CD4-positive, alpha-beta memory T cell (primary cell): ENCODE measurements at regions not wholly inside any gene's neighbourhood (a gene's known extent, or its start where the extent isn't known, plus 50 kb on each side); places are given as distances from the start of the nearest gene placed in this dataset.

Experiments
- CTCF ChIA-PET: fragments of 350-600 bp; sonication (Branson Sonifier 250); formaldehyde crosslinking; loops from one replicate; lab custom pipeline; 2021; ENCODE audit warnings: inconsistent platforms; ENCODE audit not compliant: partially characterized antibody; lab: Charles Lee
- POLR2A ChIA-PET: fragments of 350-600 bp; sonication (Branson Sonifier 250); formaldehyde crosslinking; loops from one replicate; lab custom pipeline; 2021; ENCODE audit not compliant: partially characterized antibody; lab: Charles Lee
- DNase-seq, 5 donors: peaks; one replicate each; pipeline versions ENCODE4 v3.0.0 to v3.0.0-alpha.2; 2020 to 2022; ENCODE audit warnings: mixed read lengths in 1 of 5
- H3K27ac ChIP-seq: one replicate; pipeline ENCODE4 v1.7.0; 2013; ENCODE audit warnings: low read depth, low read length
- H3K27me3 ChIP-seq: 2 replicates; pipeline ENCODE4 v1.7.0; 2013; ENCODE audit warnings: mild to moderate bottlenecking, low read length, moderate library complexity; ENCODE audit not compliant: insufficient read depth
- H3K36me3 ChIP-seq: 2 replicates; pipeline ENCODE4 v1.7.0; 2013; ENCODE audit warnings: mild to moderate bottlenecking, low read length, moderate library complexity; ENCODE audit not compliant: insufficient read depth
- H3K4me1 ChIP-seq: 2 replicates; pipeline ENCODE4 v1.7.0; 2013; ENCODE audit warnings: mild to moderate bottlenecking, low read length, moderate library complexity; ENCODE audit not compliant: insufficient read depth
- H3K4me3 ChIP-seq, 2 donors: one replicate each; pipeline ENCODE4 v1.7.0; 2013; ENCODE audit warnings: low read length in 2 of 2, mild to moderate bottlenecking in 1 of 2
- H3K9me3 ChIP-seq, 2 donors: one replicate each; pipeline ENCODE4 v1.7.0; 2013; ENCODE audit warnings: low read length in 2 of 2, control low read depth in 1 of 2; ENCODE audit not compliant: control insufficient read depth in 1 of 2
- H3K27ac Mint-ChIP-seq, 7 donors: one replicate each; pipeline ENCODE4 v1.8.0; 2020 to 2021; ENCODE audit warnings: mixed read lengths in 7 of 7, mild to moderate bottlenecking in 6 of 7, inconsistent platforms in 3 of 7, moderate library complexity in 3 of 7
- H3K27me3 Mint-ChIP-seq, 2 donors: one replicate each; pipeline ENCODE4 v1.8.0; 2020 to 2021; ENCODE audit warnings: mixed read lengths in 2 of 2
- H3K36me3 Mint-ChIP-seq, 2 donors: one replicate each; pipeline ENCODE4 v1.8.0; 2020 to 2021; ENCODE audit warnings: mixed read lengths in 2 of 2, inconsistent platforms in 1 of 2, mild to moderate bottlenecking in 1 of 2
- H3K4me1 Mint-ChIP-seq, 4 donors: one replicate each; pipeline ENCODE4 v1.8.0; 2020 to 2021; ENCODE audit warnings: mixed read lengths in 4 of 4, mild to moderate bottlenecking in 1 of 4
- H3K4me3 Mint-ChIP-seq, 8 donors: one replicate each; pipeline ENCODE4 v1.8.0; 2020 to 2021; ENCODE audit warnings: mixed read lengths in 8 of 8, mild to moderate bottlenecking in 7 of 8, moderate library complexity in 6 of 8, inconsistent platforms in 3 of 8
- H3K9me3 Mint-ChIP-seq, 8 donors: one replicate each; pipeline ENCODE4 v1.8.0; 2020 to 2021; ENCODE audit warnings: mixed read lengths in 8 of 8, mild to moderate bottlenecking in 5 of 8, inconsistent platforms in 3 of 8, moderate library complexity in 1 of 8
- intact Hi-C: fragments of 100-400 bp; cut with micrococcal nuclease; formaldehyde crosslinking; loops from one replicate; pipeline ENCODE4 v1.15.1; 2023

DNA sequence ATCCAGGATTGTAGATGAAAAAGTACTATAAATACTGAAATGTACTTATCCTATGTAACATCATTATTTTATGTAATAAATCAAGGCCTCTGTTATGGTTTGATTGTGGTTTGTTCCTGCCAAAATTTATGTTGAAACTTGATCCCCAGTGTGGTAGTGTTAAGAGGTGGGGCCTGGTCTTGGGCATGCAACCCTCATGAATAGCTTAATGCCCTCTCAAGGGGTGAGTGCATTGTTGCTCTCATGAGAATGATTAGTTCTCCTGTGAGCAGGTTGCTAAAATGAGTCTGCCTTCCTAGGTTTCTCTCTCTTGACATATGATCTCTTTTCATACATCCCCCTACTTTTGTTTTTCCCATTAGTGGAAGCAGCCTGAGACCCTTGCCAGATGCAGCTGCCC lies 915.4 kb downstream of the TSN start:
- Histone ChIP-seq H3K9me3 (no peaks in the 10 kb centered on the region), H3K36me3 (no peaks in the 10 kb centered on the region), H3K27me3 (no peaks in the 10 kb centered on the region), H3K4me3 (no peak overlapping the region), H3K4me1 (no peaks in the 10 kb centered on the region), H3K27ac (no peak overlapping the region)
- no peaks in the 10 kb centered on the region for H3K27me3 Mint-ChIP-seq
- ChIA-PET CTCF (no interaction called here), POLR2A (no interaction called here)
- H3K36me3 Mint-ChIP-seq, result no peaks in the 10 kb centered on the region
- DNase-seq, result no peak
- no peak overlapping the region for H3K27ac Mint-ChIP-seq
- no peaks in the 10 kb centered on the region for H3K4me1 Mint-ChIP-seq
- H3K4me3 Mint-ChIP-seq, result no peak overlapping the region
- H3K9me3 Mint-ChIP-seq, result peaks cover 0 to 5% (median 1%) of the 10 kb centered on the region in 8 donors
- intact Hi-C loops, result no loop called here

DNA sequence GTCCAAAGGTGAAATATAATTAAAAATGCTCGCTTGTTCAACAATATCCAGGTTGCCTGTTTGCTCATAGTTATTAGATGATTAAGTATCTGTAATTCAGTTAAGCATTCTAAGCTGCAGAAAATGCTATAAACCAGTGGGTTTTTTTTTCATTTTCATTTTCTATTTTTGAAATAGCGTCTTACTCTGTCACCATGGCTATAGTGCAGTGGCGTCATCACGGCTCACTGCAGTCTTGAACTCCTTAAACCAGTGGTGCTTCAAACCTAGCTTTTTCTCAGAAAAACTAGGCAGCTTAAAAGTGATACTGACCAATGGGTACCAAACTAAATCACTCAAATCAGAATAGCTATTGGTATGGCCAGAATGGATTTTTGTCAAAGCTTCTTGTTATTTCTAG lies 925.2 kb downstream of the TSN start:
- ChIA-PET CTCF (no interaction called here), POLR2A (no interaction called here)
- intact Hi-C loops, result no loop called here
- H3K36me3 Mint-ChIP-seq, result no peaks in the 10 kb centered on the region
- Histone ChIP-seq H3K4me1 (no peaks in the 10 kb centered on the region), H3K27me3 (no peaks in the 10 kb centered on the region), H3K27ac (no peak overlapping the region), H3K4me3 (no peak overlapping the region), H3K9me3 (no peaks in the 10 kb centered on the region), H3K36me3 (no peaks in the 10 kb centered on the region)
- H3K9me3 Mint-ChIP-seq, result peaks cover 0 to 13% (median 4%) of the 10 kb centered on the region in 8 donors
- H3K4me3 Mint-ChIP-seq, result no peak overlapping the region
- H3K4me1 Mint-ChIP-seq, result no peaks in the 10 kb centered on the region
- no peak for DNase-seq
- no peaks in the 10 kb centered on the region for H3K27me3 Mint-ChIP-seq
- H3K27ac Mint-ChIP-seq, result no peak overlapping the region

DNA sequence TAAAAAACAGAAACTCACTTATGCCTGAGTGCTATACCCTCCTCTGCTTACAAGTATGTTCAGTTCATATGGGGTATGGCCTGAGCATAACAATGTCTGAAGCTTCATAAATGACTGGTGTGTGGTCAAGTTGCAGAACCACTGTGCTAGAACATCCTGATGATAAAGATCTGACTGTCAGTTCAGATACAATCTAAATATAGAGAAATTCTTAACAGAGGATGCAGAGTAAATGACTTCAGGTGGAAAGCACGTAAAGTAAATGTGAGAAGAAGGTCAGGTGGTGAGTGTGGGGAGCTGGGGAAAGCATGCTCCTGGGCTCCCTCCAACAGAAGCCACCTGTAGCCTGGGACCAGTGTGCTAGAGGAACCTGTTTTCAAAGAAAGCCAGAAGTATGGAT lies 926.2 kb downstream of the TSN start:
- Mint-ChIP-seq H3K27ac (no peak overlapping the region), H3K4me3 (no peak overlapping the region), H3K4me1 (no peaks in the 10 kb centered on the region), H3K36me3 (no peaks in the 10 kb centered on the region), H3K9me3 (peaks cover 0 to 18% (median 7%) of the 10 kb centered on the region in 8 donors), H3K27me3 (no peaks in the 10 kb centered on the region)
- Histone ChIP-seq H3K27ac (no peak overlapping the region), H3K27me3 (no peaks in the 10 kb centered on the region), H3K4me1 (no peaks in the 10 kb centered on the region), H3K9me3 (no peaks in the 10 kb centered on the region), H3K36me3 (no peaks in the 10 kb centered on the region), H3K4me3 (no peak overlapping the region)
- intact Hi-C loops, result no loop called here
- no peak for DNase-seq
- ChIA-PET POLR2A (no interaction called here), CTCF (no interaction called here)

DNA sequence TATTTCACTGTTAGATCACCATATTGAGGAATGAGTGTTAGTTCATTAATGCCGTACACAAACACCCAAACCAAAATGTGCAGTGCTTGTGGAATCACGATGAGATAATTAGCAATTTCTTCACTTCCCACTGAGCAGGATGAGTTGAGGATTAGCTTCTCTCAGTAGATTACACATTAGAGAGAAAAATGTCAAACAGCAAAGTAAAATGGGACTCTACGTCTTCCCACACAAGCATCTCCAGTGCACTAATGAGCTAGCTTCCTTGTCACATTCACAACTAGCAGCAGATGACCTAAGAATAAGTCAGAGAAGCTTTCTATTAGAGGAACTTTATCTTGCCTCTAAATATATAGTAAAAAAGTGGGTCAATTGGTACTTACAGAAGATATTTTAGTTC lies 926.9 kb downstream of the TSN start:
- no peak for DNase-seq
- no peaks in the 10 kb centered on the region for H3K27me3 Mint-ChIP-seq
- Histone ChIP-seq H3K9me3 (no peaks in the 10 kb centered on the region), H3K27me3 (no peaks in the 10 kb centered on the region), H3K4me1 (no peaks in the 10 kb centered on the region), H3K4me3 (no peak overlapping the region), H3K36me3 (no peaks in the 10 kb centered on the region), H3K27ac (no peak overlapping the region)
- CTCF ChIA-PET, result no interaction called here
- H3K9me3 Mint-ChIP-seq, result peaks cover 0 to 18% (median 6%) of the 10 kb centered on the region in 8 donors
- POLR2A ChIA-PET, result no interaction called here
- H3K27ac Mint-ChIP-seq, result no peak overlapping the region
- no peaks in the 10 kb centered on the region for H3K4me1 Mint-ChIP-seq
- H3K36me3 Mint-ChIP-seq, result no peaks in the 10 kb centered on the region
- intact Hi-C loops, result no loop called here
- H3K4me3 Mint-ChIP-seq, result no peak overlapping the region

DNA sequence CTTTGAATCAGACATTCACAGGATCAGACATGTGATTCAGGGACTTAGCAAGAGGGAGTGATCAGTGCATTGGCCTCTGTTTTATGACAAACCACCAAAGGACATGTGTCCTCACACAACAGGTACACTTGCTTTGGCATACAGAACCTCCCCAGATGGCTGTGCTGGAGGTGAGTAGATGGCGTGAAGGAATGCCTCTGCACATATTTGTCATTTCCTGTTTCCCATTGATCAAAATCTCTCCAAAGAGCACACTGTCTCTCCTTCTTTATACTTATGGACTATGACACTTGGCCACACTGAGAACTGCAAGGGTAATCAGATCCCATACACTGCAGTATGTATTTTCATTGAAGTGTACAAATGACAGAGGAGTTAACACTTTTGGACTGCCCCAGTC lies 927.6 kb downstream of the TSN start:
- H3K4me1 ChIP-seq, result no peaks in the 10 kb centered on the region
- CTCF ChIA-PET, result no interaction called here

DNA sequence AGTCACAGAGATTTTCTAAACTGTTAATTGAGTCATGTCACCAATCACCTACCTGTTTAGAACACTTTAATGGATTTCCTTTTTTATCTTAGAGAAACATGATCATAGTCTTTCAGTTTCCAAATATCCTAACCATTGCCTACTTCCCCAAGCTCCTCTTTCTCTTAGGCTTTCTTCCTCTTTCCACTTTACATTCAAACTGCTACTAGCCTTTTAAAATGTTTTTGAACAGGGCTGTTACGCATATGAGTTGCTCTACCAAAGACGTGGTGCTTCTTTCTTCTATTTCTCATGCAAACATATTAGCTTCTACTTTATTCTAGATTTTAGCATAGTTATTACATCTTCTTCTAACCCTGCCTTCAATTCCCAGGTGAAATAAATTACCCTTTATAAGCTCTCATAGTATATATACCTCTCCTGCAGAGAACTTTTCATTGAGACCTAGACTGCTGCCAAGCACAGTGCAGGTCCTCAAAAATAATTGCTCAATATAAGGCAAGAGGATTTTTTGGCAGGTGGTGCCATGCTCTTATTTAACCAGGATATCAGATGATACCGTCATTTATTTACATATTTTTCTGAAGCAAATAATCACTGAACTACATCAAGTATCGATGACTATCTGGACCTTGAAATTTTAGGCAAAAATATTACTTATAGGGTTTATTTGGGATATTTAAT lies 937.1 kb downstream of the TSN start:
- peaks cover 0 to 12% (median under 1%) of the 10 kb centered on the region in 8 donors for H3K9me3 Mint-ChIP-seq
- no peak for DNase-seq

More for the DNA sequence above, 927.6 kb downstream of the TSN start:
- Mint-ChIP-seq H3K36me3 (no peaks in the 10 kb centered on the region), H3K4me3 (no peak overlapping the region), H3K27me3 (no peaks in the 10 kb centered on the region), H3K9me3 (peaks cover 0 to 18% (median 6%) of the 10 kb centered on the region in 8 donors), H3K27ac (no peak overlapping the region), H3K4me1 (no peaks in the 10 kb centered on the region)
- POLR2A ChIA-PET, result no interaction called here
- no peak overlapping the region for H3K27ac ChIP-seq
- no peaks in the 10 kb centered on the region for H3K9me3 ChIP-seq
- no peaks in the 10 kb centered on the region for H3K36me3 ChIP-seq
- H3K4me3 ChIP-seq, result no peak overlapping the region
- no peaks in the 10 kb centered on the region for H3K27me3 ChIP-seq
- no peak for DNase-seq
- intact Hi-C loops, result no loop called here

DNA sequence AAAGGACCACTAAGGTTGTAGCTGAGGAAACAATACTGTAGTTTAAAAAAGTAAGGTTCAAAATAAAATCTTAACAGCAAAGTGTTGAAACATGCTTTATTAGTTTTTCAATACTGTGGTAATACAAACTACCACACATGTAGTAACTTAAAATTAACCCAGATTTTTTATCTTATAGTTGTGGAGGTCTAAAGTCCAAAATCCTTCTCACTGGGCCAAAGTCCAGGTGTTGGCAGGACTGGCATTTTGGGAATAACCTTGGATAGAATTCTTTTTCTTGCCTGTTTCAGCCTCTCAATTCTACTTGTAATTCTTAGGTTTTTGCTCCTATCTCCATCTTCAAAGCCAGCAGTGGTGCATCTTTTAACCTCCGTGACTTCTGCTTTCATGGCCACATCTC lies 942.0 kb downstream of the TSN start:
- H3K36me3 ChIP-seq, result no peaks in the 10 kb centered on the region
- no peak overlapping the region for H3K4me3 ChIP-seq
- H3K9me3 ChIP-seq, result no peaks in the 10 kb centered on the region
- no peaks in the 10 kb centered on the region for H3K36me3 Mint-ChIP-seq
- no peaks in the 10 kb centered on the region for H3K27me3 Mint-ChIP-seq
- H3K27ac Mint-ChIP-seq, result no peak overlapping the region
- H3K4me1 ChIP-seq, result no peaks in the 10 kb centered on the region
- no peaks in the 10 kb centered on the region for H3K4me1 Mint-ChIP-seq
- no peak overlapping the region for H3K27ac ChIP-seq
- ChIA-PET CTCF (no interaction called here), POLR2A (no interaction called here)
- no peak for DNase-seq
- intact Hi-C loops, result no loop called here
- H3K4me3 Mint-ChIP-seq, result no peak overlapping the region
- H3K27me3 ChIP-seq, result no peaks in the 10 kb centered on the region
- H3K9me3 Mint-ChIP-seq, result peaks cover 0 to 12% (median 3%) of the 10 kb centered on the region in 8 donors

More for the DNA sequence above, 937.1 kb downstream of the TSN start:
- H3K9me3 ChIP-seq, result no peaks in the 10 kb centered on the region
- H3K4me3 ChIP-seq, result no peak overlapping the region
- no peak overlapping the region for H3K27ac ChIP-seq
- Mint-ChIP-seq H3K27ac (no peak overlapping the region), H3K4me3 (no peak overlapping the region), H3K27me3 (no peaks in the 10 kb centered on the region), H3K4me1 (no peaks in the 10 kb centered on the region), H3K36me3 (no peaks in the 10 kb centered on the region)
- H3K4me1 ChIP-seq, result no peaks in the 10 kb centered on the region
- no peaks in the 10 kb centered on the region for H3K27me3 ChIP-seq
- no peaks in the 10 kb centered on the region for H3K36me3 ChIP-seq
- ChIA-PET POLR2A (no interaction called here), CTCF (no interaction called here)
- intact Hi-C loops, result no loop called here
